ENCODE measurements at regions not wholly inside any gene's neighbourhood (a gene's known extent, or its start where the extent isn't known, plus 50 kb on each side); places are given as distances from the start of the nearest gene placed in this dataset.

GRCh38 chr6:92216717-92217116 is 1202.6 kb downstream of the EPHA7 start:
- Histone ChIP-seq H3K36me3 (ENCODE audit: control insufficient read depth in 4 of 4, insufficient read depth in 4 of 4, low read length in 3 of 4) (no peaks in the 10 kb centered on the region), H3K27ac (ENCODE audit: insufficient read depth in 1 of 2, low read depth in 1 of 2, low read length in 2 of 2, poor library complexity in 1 of 2, severe bottlenecking in 2 of 2) (no peak overlapping the region), H3K4me1 (ENCODE audit: control extremely low read depth in 1 of 4, control insufficient read depth in 4 of 4, insufficient read depth in 4 of 4, low read length in 3 of 4) (no peaks in the 10 kb centered on the region), H3K27me3 (replicated peaks in 2 of 5; ENCODE audit: control insufficient read depth in 4 of 5, insufficient read depth in 5 of 5, low read length in 4 of 5) (no peaks in the 10 kb centered on the region), H3K4me3 (ENCODE audit: control insufficient read depth in 1 of 7, extremely low read depth in 1 of 7, insufficient read depth in 4 of 7, low read depth in 2 of 7, low read length in 6 of 7) (no peak overlapping the region), H3K9me3 (ENCODE audit: control extremely low read depth in 1 of 5, control insufficient read depth in 4 of 5, insufficient read depth in 2 of 5, low read depth in 1 of 5, low read length in 4 of 5) (no peaks in the 10 kb centered on the region)
- ChIA-PET CTCF (no interaction called here), POLR2A (no interaction called here)
- DNase-seq = no peak
- WGBS (ENCODE audit: insufficient coverage) = 94% methylated on average over 1 of the region's 1 CpG

DNA sequence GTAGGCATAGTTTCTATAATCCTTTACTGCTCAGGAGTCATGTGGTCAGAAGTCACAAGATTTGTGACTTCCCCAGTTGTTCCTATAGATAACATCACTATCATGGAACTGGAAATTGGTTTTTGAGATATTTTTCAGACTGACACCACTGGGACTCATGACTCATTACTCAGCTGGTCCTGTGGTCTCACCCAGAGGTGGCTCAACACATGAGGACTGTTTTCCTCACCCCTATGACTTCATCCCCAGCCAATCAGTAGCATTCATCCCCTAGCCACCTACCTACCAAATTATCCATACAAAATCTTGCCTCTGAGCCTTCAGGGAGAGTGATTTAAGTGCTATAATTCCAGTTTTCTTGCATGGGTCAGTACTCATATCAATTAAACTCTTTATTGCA is 1217.7 kb downstream of the EPHA7 start:
- ChIA-PET POLR2A (no interaction called here), CTCF (no interaction called here)
- no peaks in the 10 kb centered on the region for H3K36me3 ChIP-seq (ENCODE audit: control insufficient read depth in 4 of 4, insufficient read depth in 4 of 4, low read length in 3 of 4)
- DNase-seq = no peak
- H3K4me3 ChIP-seq (ENCODE audit: control insufficient read depth in 1 of 7, extremely low read depth in 1 of 7, insufficient read depth in 4 of 7, low read depth in 2 of 7, low read length in 6 of 7) = no peak overlapping the region
- no peaks in the 10 kb centered on the region for H3K27me3 ChIP-seq (replicated peaks in 2 of 5; ENCODE audit: control insufficient read depth in 4 of 5, insufficient read depth in 5 of 5, low read length in 4 of 5)
- H3K9me3 ChIP-seq (ENCODE audit: control extremely low read depth in 1 of 5, control insufficient read depth in 4 of 5, insufficient read depth in 2 of 5, low read depth in 1 of 5, low read length in 4 of 5) = no peaks in the 10 kb centered on the region
- H3K4me1 ChIP-seq (ENCODE audit: control extremely low read depth in 1 of 4, control insufficient read depth in 4 of 4, insufficient read depth in 4 of 4, low read length in 3 of 4) = no peaks in the 10 kb centered on the region
- H3K27ac ChIP-seq (ENCODE audit: insufficient read depth in 1 of 2, low read depth in 1 of 2, low read length in 2 of 2, poor library complexity in 1 of 2, severe bottlenecking in 2 of 2) = no peak overlapping the region

- ChIA-PET POLR2A (no interaction called here), CTCF (no interaction called here)
- DNase-seq = no peak
- WGBS (ENCODE audit: insufficient coverage) = 20% methylated on average over 1 of the region's 2 CpGs
- Histone ChIP-seq H3K4me1 (ENCODE audit: control extremely low read depth in 1 of 4, control insufficient read depth in 4 of 4, insufficient read depth in 4 of 4, low read length in 3 of 4) (no peaks in the 10 kb centered on the region), H3K36me3 (ENCODE audit: control insufficient read depth in 4 of 4, insufficient read depth in 4 of 4, low read length in 3 of 4) (no peaks in the 10 kb centered on the region), H3K4me3 (ENCODE audit: control insufficient read depth in 1 of 7, extremely low read depth in 1 of 7, insufficient read depth in 4 of 7, low read depth in 2 of 7, low read length in 6 of 7) (no peak overlapping the region), H3K27me3 (replicated peaks in 2 of 5; ENCODE audit: control insufficient read depth in 4 of 5, insufficient read depth in 5 of 5, low read length in 4 of 5) (no peaks in the 10 kb centered on the region), H3K27ac (ENCODE audit: insufficient read depth in 1 of 2, low read depth in 1 of 2, low read length in 2 of 2, poor library complexity in 1 of 2, severe bottlenecking in 2 of 2) (no peak overlapping the region), H3K9me3 (ENCODE audit: control extremely low read depth in 1 of 5, control insufficient read depth in 4 of 5, insufficient read depth in 2 of 5, low read depth in 1 of 5, low read length in 4 of 5) (no peaks in the 10 kb centered on the region)
Measured at GRCh38 chr6:92196325-92196724, 1223.0 kb downstream of the EPHA7 start.

DNA sequence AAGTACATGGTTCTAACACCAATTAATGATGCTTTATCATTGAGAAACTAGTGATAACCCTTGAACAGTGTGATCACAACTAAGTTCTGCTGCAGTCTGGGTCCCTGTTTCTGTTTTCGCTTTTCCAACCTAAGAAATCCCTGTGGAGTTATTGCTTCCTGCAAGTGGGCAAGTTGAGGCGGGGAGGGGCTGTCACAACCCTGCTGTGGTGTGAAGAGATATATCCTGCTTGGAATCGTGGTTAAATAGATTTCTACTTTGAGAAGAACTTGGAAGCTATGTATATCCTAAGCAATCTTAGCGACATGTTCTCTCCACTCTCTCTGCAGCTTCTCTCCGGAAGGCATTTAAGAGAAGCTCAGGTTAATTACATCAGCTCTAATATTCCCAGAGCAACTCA is 1223.6 kb downstream of the EPHA7 start:
- no peaks in the 10 kb centered on the region for H3K36me3 ChIP-seq (ENCODE audit: control insufficient read depth in 4 of 4, insufficient read depth in 4 of 4, low read length in 3 of 4)
- no peak for DNase-seq
- H3K4me1 ChIP-seq (ENCODE audit: control extremely low read depth in 1 of 4, control insufficient read depth in 4 of 4, insufficient read depth in 4 of 4, low read length in 3 of 4) = no peaks in the 10 kb centered on the region
- H3K9me3 ChIP-seq (ENCODE audit: control extremely low read depth in 1 of 5, control insufficient read depth in 4 of 5, insufficient read depth in 2 of 5, low read depth in 1 of 5, low read length in 4 of 5) = no peaks in the 10 kb centered on the region
- CTCF ChIA-PET = interaction anchor here (1.0 kb wide), 1 partner anchor 23 kb away, joined by 3 read pairs; no protein-coding TSS in a partner anchor
- no peak overlapping the region for H3K27ac ChIP-seq (ENCODE audit: insufficient read depth in 1 of 2, low read depth in 1 of 2, low read length in 2 of 2, poor library complexity in 1 of 2, severe bottlenecking in 2 of 2)
- no peak overlapping the region for H3K4me3 ChIP-seq (ENCODE audit: control insufficient read depth in 1 of 7, extremely low read depth in 1 of 7, insufficient read depth in 4 of 7, low read depth in 2 of 7, low read length in 6 of 7)
- no CpG with 5 or more reads among the region's 5 CpGs for WGBS (ENCODE audit: insufficient coverage)
- H3K27me3 ChIP-seq (replicated peaks in 2 of 5; ENCODE audit: control insufficient read depth in 4 of 5, insufficient read depth in 5 of 5, low read length in 4 of 5) = no peaks in the 10 kb centered on the region
- POLR2A ChIA-PET = no interaction called here

DNA sequence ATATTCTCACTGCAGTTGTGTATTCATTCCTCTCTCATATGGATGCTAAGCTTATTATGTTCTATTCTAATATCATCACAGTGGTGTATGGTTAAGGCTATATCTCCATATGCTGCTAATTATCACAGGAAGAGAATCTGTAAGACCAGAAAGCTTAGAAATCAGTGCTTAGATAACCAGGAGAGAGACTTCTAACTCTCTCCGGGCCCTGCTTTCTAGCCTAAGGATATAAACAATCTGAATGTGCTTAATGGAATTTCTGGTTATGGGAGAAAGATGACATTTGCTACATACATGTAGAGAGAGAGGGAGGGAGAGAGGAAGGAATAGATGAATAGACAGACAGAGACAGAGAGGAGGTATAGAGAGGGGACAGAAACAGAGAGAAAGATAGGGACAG is 1231.3 kb downstream of the EPHA7 start:
- Histone ChIP-seq H3K9me3 (ENCODE audit: control extremely low read depth in 1 of 5, control insufficient read depth in 4 of 5, insufficient read depth in 2 of 5, low read depth in 1 of 5, low read length in 4 of 5) (no peaks in the 10 kb centered on the region), H3K4me1 (ENCODE audit: control extremely low read depth in 1 of 4, control insufficient read depth in 4 of 4, insufficient read depth in 4 of 4, low read length in 3 of 4) (no peaks in the 10 kb centered on the region), H3K4me3 (ENCODE audit: control insufficient read depth in 1 of 7, extremely low read depth in 1 of 7, insufficient read depth in 4 of 7, low read depth in 2 of 7, low read length in 6 of 7) (no peak overlapping the region), H3K27ac (ENCODE audit: insufficient read depth in 1 of 2, low read depth in 1 of 2, low read length in 2 of 2, poor library complexity in 1 of 2, severe bottlenecking in 2 of 2) (no peak overlapping the region), H3K27me3 (replicated peaks in 2 of 5; ENCODE audit: control insufficient read depth in 4 of 5, insufficient read depth in 5 of 5, low read length in 4 of 5) (no peaks in the 10 kb centered on the region), H3K36me3 (ENCODE audit: control insufficient read depth in 4 of 4, insufficient read depth in 4 of 4, low read length in 3 of 4) (no peaks in the 10 kb centered on the region)
- 91% methylated on average over 1 of the region's 1 CpG for WGBS (ENCODE audit: insufficient coverage)
- ChIA-PET CTCF (no interaction called here), POLR2A (no interaction called here)
- no peak for DNase-seq

DNA sequence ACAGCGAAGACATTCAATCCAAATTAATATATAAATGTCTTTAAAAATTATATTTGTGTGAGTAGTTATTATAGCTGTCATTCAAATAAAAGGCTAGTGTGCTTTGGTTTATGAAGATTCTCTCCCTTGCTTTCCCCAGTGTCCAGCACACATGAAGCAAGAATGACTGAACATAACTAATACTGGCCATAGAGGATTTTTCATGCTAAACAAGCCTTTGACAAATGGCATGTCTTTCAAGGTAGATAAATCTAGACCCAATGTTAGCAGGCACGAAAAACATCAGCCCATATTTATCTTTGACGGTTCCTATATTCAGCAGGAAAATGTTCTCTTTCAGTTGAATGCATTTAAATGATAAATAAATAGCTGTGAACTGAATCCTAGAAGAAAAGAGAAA is 1234.4 kb downstream of the EPHA7 start:
- ChIA-PET POLR2A (no interaction called here), CTCF (no interaction called here)
- no peaks in the 10 kb centered on the region for H3K9me3 ChIP-seq (ENCODE audit: control extremely low read depth in 1 of 5, control insufficient read depth in 4 of 5, insufficient read depth in 2 of 5, low read depth in 1 of 5, low read length in 4 of 5)
- no peak for DNase-seq
- no peaks in the 10 kb centered on the region for H3K36me3 ChIP-seq (ENCODE audit: control insufficient read depth in 4 of 4, insufficient read depth in 4 of 4, low read length in 3 of 4)
- no peaks in the 10 kb centered on the region for H3K4me1 ChIP-seq (ENCODE audit: control extremely low read depth in 1 of 4, control insufficient read depth in 4 of 4, insufficient read depth in 4 of 4, low read length in 3 of 4)
- H3K4me3 ChIP-seq (ENCODE audit: control insufficient read depth in 1 of 7, extremely low read depth in 1 of 7, insufficient read depth in 4 of 7, low read depth in 2 of 7, low read length in 6 of 7) = no peak overlapping the region
- H3K27me3 ChIP-seq (replicated peaks in 2 of 5; ENCODE audit: control insufficient read depth in 4 of 5, insufficient read depth in 5 of 5, low read length in 4 of 5) = no peaks in the 10 kb centered on the region
- no peak overlapping the region for H3K27ac ChIP-seq (ENCODE audit: insufficient read depth in 1 of 2, low read depth in 1 of 2, low read length in 2 of 2, poor library complexity in 1 of 2, severe bottlenecking in 2 of 2)
- 83% methylated on average over 1 of the region's 3 CpGs for WGBS (ENCODE audit: insufficient coverage)

DNA sequence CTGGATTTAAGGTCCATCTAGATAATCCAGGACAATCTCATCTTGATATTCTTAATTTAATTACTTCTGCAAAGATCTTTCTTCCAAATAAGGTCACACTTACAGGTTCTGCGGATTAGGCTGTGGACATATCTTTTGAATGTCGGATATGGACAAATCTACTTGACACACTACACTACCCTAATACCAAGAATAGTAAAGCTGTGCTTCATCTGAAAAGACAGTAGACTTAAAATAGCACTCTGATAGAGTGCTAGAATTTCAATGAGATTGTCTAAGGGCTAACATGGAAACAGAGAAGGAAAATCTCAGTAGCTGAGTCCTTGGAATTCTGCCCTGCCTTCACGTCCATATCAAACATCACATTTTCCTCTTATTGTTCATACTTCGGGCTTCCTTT is 1238.0 kb downstream of the EPHA7 start:
- DNase-seq = no peak
- no peaks in the 10 kb centered on the region for H3K4me1 ChIP-seq (ENCODE audit: control extremely low read depth in 1 of 4, control insufficient read depth in 4 of 4, insufficient read depth in 4 of 4, low read length in 3 of 4)
- H3K4me3 ChIP-seq (ENCODE audit: control insufficient read depth in 1 of 7, extremely low read depth in 1 of 7, insufficient read depth in 4 of 7, low read depth in 2 of 7, low read length in 6 of 7) = no peak overlapping the region
- ChIA-PET CTCF (no interaction called here), POLR2A (no interaction called here)
- H3K36me3 ChIP-seq (ENCODE audit: control insufficient read depth in 4 of 4, insufficient read depth in 4 of 4, low read length in 3 of 4) = no peaks in the 10 kb centered on the region
- H3K27me3 ChIP-seq (replicated peaks in 2 of 5; ENCODE audit: control insufficient read depth in 4 of 5, insufficient read depth in 5 of 5, low read length in 4 of 5) = no peaks in the 10 kb centered on the region
- no peaks in the 10 kb centered on the region for H3K9me3 ChIP-seq (ENCODE audit: control extremely low read depth in 1 of 5, control insufficient read depth in 4 of 5, insufficient read depth in 2 of 5, low read depth in 1 of 5, low read length in 4 of 5)
- H3K27ac ChIP-seq (ENCODE audit: insufficient read depth in 1 of 2, low read depth in 1 of 2, low read length in 2 of 2, poor library complexity in 1 of 2, severe bottlenecking in 2 of 2) = no peak overlapping the region
- WGBS (ENCODE audit: insufficient coverage) = no CpG with 5 or more reads among the region's 4 CpGs

- ChIA-PET CTCF (no interaction called here), POLR2A (no interaction called here)
- Histone ChIP-seq H3K9me3 (ENCODE audit: control extremely low read depth in 1 of 5, control insufficient read depth in 4 of 5, insufficient read depth in 2 of 5, low read depth in 1 of 5, low read length in 4 of 5) (no peaks in the 10 kb centered on the region), H3K4me1 (ENCODE audit: control extremely low read depth in 1 of 4, control insufficient read depth in 4 of 4, insufficient read depth in 4 of 4, low read length in 3 of 4) (no peaks in the 10 kb centered on the region), H3K36me3 (ENCODE audit: control insufficient read depth in 4 of 4, insufficient read depth in 4 of 4, low read length in 3 of 4) (no peaks in the 10 kb centered on the region), H3K27ac (ENCODE audit: insufficient read depth in 1 of 2, low read depth in 1 of 2, low read length in 2 of 2, poor library complexity in 1 of 2, severe bottlenecking in 2 of 2) (no peak overlapping the region), H3K27me3 (replicated peaks in 2 of 5; ENCODE audit: control insufficient read depth in 4 of 5, insufficient read depth in 5 of 5, low read length in 4 of 5) (no peaks in the 10 kb centered on the region), H3K4me3 (ENCODE audit: control insufficient read depth in 1 of 7, extremely low read depth in 1 of 7, insufficient read depth in 4 of 7, low read depth in 2 of 7, low read length in 6 of 7) (no peak overlapping the region)
- no peak for DNase-seq
- WGBS (ENCODE audit: insufficient coverage) = no CpG with 5 or more reads among the region's 2 CpGs
Measured at GRCh38 chr6:92180090-92180489, 1239.3 kb downstream of the EPHA7 start.

All from common myeloid progenitor, CD34-positive (primary cell).